ENCODE measurements at regions not wholly inside any gene's neighbourhood (a gene's known extent, or its start where the extent isn't known, plus 50 kb on each side); places are given as distances from the start of the nearest gene placed in this dataset.
"Not testable (repeated sequence)": the region's sequence is repeated elsewhere in the genome, so short reads cannot be mapped to it uniquely, and the experiment has no call there.

- H3K9me3 ChIP-seq, result no peaks in the 10 kb centered on the region
- no peak for TF ChIP-seq CTCF (IDR thresholded peaks at IDR 0.05)
- no peaks in the 10 kb centered on the region for H3K27me3 ChIP-seq
- DNase-seq (ENCODE audit: extremely low spot score), result no peak
- H3K27ac ChIP-seq (replicated peaks in 1 of 4), result no peak overlapping the region
- no peak overlapping the region for H3K4me3 ChIP-seq
- no peaks in the 10 kb centered on the region for H3K4me1 ChIP-seq
- WGBS, result 76% methylated on average over 4 of the region's 4 CpGs
- H3K36me3 ChIP-seq, result no peaks in the 10 kb centered on the region
- intact Hi-C loops (cut with DNase I), result no loop called here
Measured at GRCh38 chr14:25832585-25832984, 765.2 kb downstream of the NOVA1 start.

GRCh38 chr14:25828562-25828961 is 769.3 kb downstream of the NOVA1 start:
- Histone ChIP-seq H3K27me3 (no peaks in the 10 kb centered on the region), H3K4me1 (no peaks in the 10 kb centered on the region), H3K4me3 (no peak overlapping the region), H3K9me3 (no peaks in the 10 kb centered on the region), H3K27ac (replicated peaks in 1 of 4) (no peak overlapping the region), H3K36me3 (no peaks in the 10 kb centered on the region)
- TF ChIP-seq POLR2AphosphoS5 (IDR thresholded peaks at IDR 0.05), result no peak
- no peak for TF ChIP-seq EP300 (IDR thresholded peaks at IDR 0.05)
- TF ChIP-seq CTCF (IDR thresholded peaks at IDR 0.05), result no peak
- TF ChIP-seq POLR2A (IDR thresholded peaks at IDR 0.05; ENCODE audit: low read depth), result no peak
- DNase-seq (ENCODE audit: extremely low spot score), result no peak
- 94% methylated on average over 4 of the region's 4 CpGs for WGBS
- intact Hi-C loops (cut with DNase I), result no loop called here

- Histone ChIP-seq H3K27ac (replicated peaks in 1 of 4) (no peak overlapping the region), H3K4me3 (no peak overlapping the region), H3K4me1 (no peaks in the 10 kb centered on the region), H3K9me3 (no peaks in the 10 kb centered on the region), H3K36me3 (no peaks in the 10 kb centered on the region), H3K27me3 (no peaks in the 10 kb centered on the region)
- TF ChIP-seq EP300 (IDR thresholded peaks at IDR 0.05), result no peak
- no peak for TF ChIP-seq POLR2AphosphoS5 (IDR thresholded peaks at IDR 0.05)
- TF ChIP-seq CTCF (IDR thresholded peaks at IDR 0.05), result no peak
- TF ChIP-seq POLR2A (IDR thresholded peaks at IDR 0.05; ENCODE audit: low read depth), result no peak
- DNase-seq (ENCODE audit: extremely low spot score), result no peak
- 80% methylated on average over 1 of the region's 1 CpG for WGBS
- intact Hi-C loops (cut with DNase I), result no loop called here
Measured at GRCh38 chr14:25826105-25826504, 771.7 kb downstream of the NOVA1 start.

GRCh38 chr14:25820368-25820767 is 770.4 kb upstream of the STXBP6 start:
- H3K36me3 ChIP-seq, result no peaks in the 10 kb centered on the region
- H3K9me3 ChIP-seq, result no peaks in the 10 kb centered on the region
- no peaks in the 10 kb centered on the region for H3K27me3 ChIP-seq
- no peak overlapping the region for H3K27ac ChIP-seq (replicated peaks in 1 of 4)
- intact Hi-C loops (cut with DNase I), result no loop called here
- H3K4me1 ChIP-seq, result no peaks in the 10 kb centered on the region
- TF ChIP-seq POLR2A (IDR thresholded peaks at IDR 0.05; ENCODE audit: low read depth) (no peak), EP300 (IDR thresholded peaks at IDR 0.05) (no peak), POLR2AphosphoS5 (IDR thresholded peaks at IDR 0.05) (no peak), CTCF (IDR thresholded peaks at IDR 0.05) (no peak)
- DNase-seq (ENCODE audit: extremely low spot score), result no peak
- no peak overlapping the region for H3K4me3 ChIP-seq
- WGBS, result 93% methylated on average over 1 of the region's 1 CpG

GRCh38 chr14:25814622-25815021 is 764.7 kb upstream of the STXBP6 start:
- 64% methylated on average over 3 of the region's 3 CpGs for WGBS
- DNase-seq (ENCODE audit: extremely low spot score); H3K27me3 ChIP-seq; H3K9me3 ChIP-seq; H3K36me3 ChIP-seq; intact Hi-C loops (cut with DNase I); H3K4me3 ChIP-seq; H3K4me1 ChIP-seq; H3K27ac ChIP-seq (replicated peaks in 1 of 4): not testable (repeated sequence)

Data from esophagus muscularis mucosa (tissue), 4 donors.